ENCODE measurements at regions not wholly inside any gene's neighbourhood (a gene's known extent, or its start where the extent isn't known, plus 50 kb on each side); places are given as distances from the start of the nearest gene placed in this dataset.

GRCh38 chr2:189943009-189943408, 119.5 kb downstream of the MSTN start:
- TF ChIP-seq JUND (IDR thresholded peaks at IDR 0.05) (no peak), EGR1 (IDR thresholded peaks at IDR 0.05; ENCODE audit: low read depth) (no peak), CEBPB (IDR thresholded peaks at IDR 0.05; ENCODE audit: low read depth) (no peak), MAX (IDR thresholded peaks at IDR 0.05) (no peak), POLR2AphosphoS5 (IDR thresholded peaks at IDR 0.05; ENCODE audit: low read depth, low read length) (no peak), EZH2phosphoT487 (IDR thresholded peaks at IDR 0.05; ENCODE audit: borderline replicate concordance) (no peak), EZH2 (IDR thresholded peaks at IDR 0.05) (no peak), RAD21 (IDR thresholded peaks at IDR 0.05; ENCODE audit: low read depth) (no peak), FOSL1 (IDR thresholded peaks at IDR 0.05; ENCODE audit: low read depth) (no peak), YY1 (IDR thresholded peaks at IDR 0.05; ENCODE audit: extremely low read depth, insufficient replicate concordance, low read depth, low read length) (no peak), ELF1 (IDR thresholded peaks at IDR 0.05; ENCODE audit: borderline replicate concordance, low read depth) (no peak), REST (IDR thresholded peaks at IDR 0.05; ENCODE audit: low read depth) (no peak), ZFX (IDR thresholded peaks at IDR 0.05) (no peak), SRF (IDR thresholded peaks at IDR 0.05; ENCODE audit: low read depth) (no peak), POLR2A (IDR thresholded peaks at IDR 0.05; ENCODE audit: borderline replicate concordance, extremely low read depth, insufficient read depth, insufficient read length) (no peak), SIN3A (IDR thresholded peaks at IDR 0.05; ENCODE audit: low read depth) (no peak), TCF7L2 (IDR thresholded peaks at IDR 0.05; ENCODE audit: borderline replicate concordance, extremely low read depth, insufficient read depth, insufficient read length) (no peak)
- ChIA-PET POLR2A (no interaction called here), RAD21 (ENCODE audit: low non-redundant PET in 1 of 2, low total read pairs in 2 of 2, uncharacterized antibody in 2 of 2, unreplicated experiment in 2 of 2) (no interaction called here), CTCF (no interaction called here)
- Histone ChIP-seq H4K20me1 (ENCODE audit: insufficient read depth) (no peaks in the 10 kb centered on the region), H3K4me2 (ENCODE audit: low read length) (no peak overlapping the region), H3K9me3 (ENCODE audit: control insufficient read depth in 1 of 2, insufficient read depth in 1 of 2, low read depth in 1 of 2, low read length in 2 of 2) (peaks cover 0 to 4% of the 10 kb centered on the region in 2 experiments; a peak in 3 of 4 replicates), H3K9me2 (ENCODE audit: insufficient read depth) (no peaks in the 10 kb centered on the region), H3K27ac (ENCODE audit: low read depth, low read length) (no peak overlapping the region), H2AFZ (ENCODE audit: low read depth, low read length, poor library complexity, severe bottlenecking) (no peak overlapping the region), H3K4me3 (replicated peaks in 1 of 2; ENCODE audit: low read depth in 1 of 2, low read length in 2 of 2) (no peak overlapping the region), H3K4me1 (ENCODE audit: control insufficient read depth in 1 of 2, insufficient read depth in 2 of 2, low read length in 2 of 2) (no peaks in the 10 kb centered on the region), H3K79me2 (ENCODE audit: insufficient read depth, low read length) (no peaks in the 10 kb centered on the region), H3K36me3 (ENCODE audit: control insufficient read depth in 1 of 2, insufficient read depth in 2 of 2, low read length in 2 of 2) (no peaks in the 10 kb centered on the region), H3K9ac (ENCODE audit: low read length) (no peak overlapping the region), H3K27me3 (ENCODE audit: insufficient read depth, low read length) (no peaks in the 10 kb centered on the region)
- intact Hi-C loops (cut with micrococcal nuclease), result no loop called here
- DNase-seq (ENCODE audit: low read depth, low spot score) (no peak), ATAC-seq (no peak)
- no TSS peak for BruUV-seq (replicated peaks)

All from HCT116 (cell line).